ENCODE measurements at regions not wholly inside any gene's neighbourhood (a gene's known extent, or its start where the extent isn't known, plus 50 kb on each side); places are given as distances from the start of the nearest gene placed in this dataset.

- TF ChIP-seq CTCF (IDR thresholded peaks at IDR 0.05), result no peak
- no peak for TF ChIP-seq POLR2A (IDR thresholded peaks at IDR 0.05)
These were observed 454.6 kb downstream of the SOX6 start for GRCh38 chr11:15901790-15902189.
